Coronary artery (tissue), 2 donors: ENCODE measurements at regions not wholly inside any gene's neighbourhood (a gene's known extent, or its start where the extent isn't known, plus 50 kb on each side); places are given as distances from the start of the nearest gene placed in this dataset.

Experiments used
- DNase-seq: peaks from one replicate; pipeline ENCODE4 v3.0.0-alpha.2; 2017; ENCODE audit warnings: low spot score
- H3K27ac ChIP-seq, 2 donors: fragments of 200-600 bp; sonication (generic); one replicate each; pipeline ENCODE4 v1.5.1; 2016 to 2019
- H3K4me3 ChIP-seq: fragments of 200-600 bp; sonication (generic); 2 replicates; pipeline ENCODE4 v1.5.1; 2016; ENCODE audit warnings: mild to moderate bottlenecking, moderate library complexity
- TF ChIP-seq, protein P1 (sequence below): fragments of 200-600 bp; sonication (generic); IDR thresholded peaks from one replicate; pipeline ENCODE4 v1.5.1; 2019; ENCODE audit warnings: antibody characterized with exemption

DNA sequence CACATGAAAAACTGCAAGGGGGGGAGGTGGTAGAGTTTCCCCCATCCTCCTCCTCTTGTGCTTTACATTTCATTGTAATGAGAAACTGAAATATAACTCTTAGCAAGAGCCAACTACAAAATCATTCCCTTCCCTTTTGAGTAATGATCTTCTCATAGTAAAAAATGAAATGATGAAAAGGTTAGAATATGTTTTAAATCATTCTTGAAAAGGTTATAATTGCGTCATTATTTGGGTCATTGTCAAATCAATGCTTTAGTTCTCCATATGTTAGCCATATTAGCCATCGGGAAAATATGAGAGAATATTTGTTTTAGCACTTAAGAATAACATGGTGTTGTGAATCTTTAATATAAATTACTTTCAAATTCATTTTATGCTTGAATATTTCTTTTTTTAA lies 1185.0 kb upstream of the CDH18 start:
- Histone ChIP-seq H3K27ac (no peak overlapping the region), H3K4me3 (no peak overlapping the region)
- no peak for DNase-seq
- TF ChIP-seq, protein P1, sequence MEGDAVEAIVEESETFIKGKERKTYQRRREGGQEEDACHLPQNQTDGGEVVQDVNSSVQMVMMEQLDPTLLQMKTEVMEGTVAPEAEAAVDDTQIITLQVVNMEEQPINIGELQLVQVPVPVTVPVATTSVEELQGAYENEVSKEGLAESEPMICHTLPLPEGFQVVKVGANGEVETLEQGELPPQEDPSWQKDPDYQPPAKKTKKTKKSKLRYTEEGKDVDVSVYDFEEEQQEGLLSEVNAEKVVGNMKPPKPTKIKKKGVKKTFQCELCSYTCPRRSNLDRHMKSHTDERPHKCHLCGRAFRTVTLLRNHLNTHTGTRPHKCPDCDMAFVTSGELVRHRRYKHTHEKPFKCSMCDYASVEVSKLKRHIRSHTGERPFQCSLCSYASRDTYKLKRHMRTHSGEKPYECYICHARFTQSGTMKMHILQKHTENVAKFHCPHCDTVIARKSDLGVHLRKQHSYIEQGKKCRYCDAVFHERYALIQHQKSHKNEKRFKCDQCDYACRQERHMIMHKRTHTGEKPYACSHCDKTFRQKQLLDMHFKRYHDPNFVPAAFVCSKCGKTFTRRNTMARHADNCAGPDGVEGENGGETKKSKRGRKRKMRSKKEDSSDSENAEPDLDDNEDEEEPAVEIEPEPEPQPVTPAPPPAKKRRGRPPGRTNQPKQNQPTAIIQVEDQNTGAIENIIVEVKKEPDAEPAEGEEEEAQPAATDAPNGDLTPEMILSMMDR, result no peak

DNA sequence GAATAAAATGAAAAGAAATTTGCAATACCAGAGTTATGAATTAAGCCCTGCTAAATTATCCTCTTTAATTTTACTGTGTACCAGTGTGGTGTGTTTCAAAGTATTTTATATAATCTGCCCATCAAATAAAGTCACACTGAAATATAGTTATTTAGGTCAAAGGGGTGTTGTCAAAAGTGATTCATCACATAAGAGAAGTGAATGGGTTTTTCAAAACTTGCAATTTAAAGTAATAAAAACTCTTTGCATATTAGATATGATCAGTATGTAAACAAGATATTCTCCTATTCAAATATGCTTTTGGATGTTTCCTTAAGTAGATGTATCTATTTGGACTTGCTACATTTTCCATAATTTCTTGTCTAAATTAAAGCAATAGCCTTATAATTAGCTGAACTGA lies 1183.0 kb upstream of the CDH18 start:
- no peak for DNase-seq
- Histone ChIP-seq H3K27ac (no peak overlapping the region), H3K4me3 (no peak overlapping the region)
- TF ChIP-seq, protein P1, result no peak

GRCh38 chr5:21168557-21168956 lies 1180.6 kb upstream of the CDH18 start:
- H3K4me3 ChIP-seq, result no peak overlapping the region
- TF ChIP-seq, protein P1, result no peak
- DNase-seq, result no peak
- no peak overlapping the region for H3K27ac ChIP-seq

DNA sequence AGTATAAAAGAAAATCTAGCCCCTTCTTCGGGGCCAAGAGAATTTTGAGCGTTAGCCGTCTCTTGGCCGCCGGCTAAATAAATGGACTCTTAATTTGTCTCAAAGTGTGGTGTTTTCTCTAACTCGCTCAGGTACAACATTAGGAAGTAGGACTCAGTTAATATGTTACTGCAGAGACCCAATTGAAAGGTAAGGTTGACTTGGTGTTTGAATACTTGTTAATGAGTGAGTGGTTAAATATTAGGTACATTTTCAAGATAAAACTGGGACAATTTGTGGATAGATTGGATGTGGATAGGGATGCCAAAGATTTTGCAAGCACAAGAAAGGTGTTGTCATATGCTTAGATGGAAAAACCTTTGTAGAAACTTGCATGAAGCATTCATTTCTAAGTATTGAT lies 1177.3 kb upstream of the CDH18 start:
- TF ChIP-seq, protein P1, result no peak
- no peak overlapping the region for H3K27ac ChIP-seq
- no peak overlapping the region for H3K4me3 ChIP-seq
- no peak for DNase-seq

DNA sequence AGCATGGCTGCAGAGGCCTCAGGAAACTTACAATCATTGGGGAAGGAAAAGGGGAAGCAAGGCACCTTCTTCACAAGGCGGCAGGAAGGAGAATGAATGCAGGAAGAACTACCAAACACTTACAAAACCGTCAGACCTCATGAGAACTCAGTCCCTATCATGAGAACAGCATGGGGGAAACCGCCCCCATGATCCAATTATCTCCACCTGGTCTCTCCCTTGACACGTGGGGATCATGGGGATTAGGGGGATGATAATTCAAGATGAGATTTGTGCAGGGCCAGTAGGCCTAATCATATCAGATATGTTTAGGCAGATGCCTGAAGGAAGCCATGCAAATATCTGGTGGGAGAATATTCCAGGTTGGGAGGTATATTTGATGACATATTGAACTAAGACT lies 1176.4 kb upstream of the CDH18 start:
- TF ChIP-seq, protein P1, result no peak
- DNase-seq, result no peak
- H3K27ac ChIP-seq, result no peak overlapping the region
- H3K4me3 ChIP-seq, result no peak overlapping the region

GRCh38 chr5:21159510-21160059 lies 1171.6 kb upstream of the CDH18 start:
- TF ChIP-seq, protein P1, result no peak
- Histone ChIP-seq H3K4me3 (no peak overlapping the region), H3K27ac (no peak overlapping the region)
- no peak for DNase-seq

GRCh38 chr5:21154526-21154925 lies 1166.5 kb upstream of the CDH18 start:
- no peak for DNase-seq
- Histone ChIP-seq H3K27ac (no peak overlapping the region), H3K4me3 (no peak overlapping the region)
- TF ChIP-seq, protein P1, result no peak
